IMR-90 (cell line): ENCODE measurements at regions not wholly inside any gene's neighbourhood (a gene's known extent, or its start where the extent isn't known, plus 50 kb on each side); places are given as distances from the start of the nearest gene placed in this dataset.

ENCODE experiments used
- ATAC-seq: fragments of 200-7000 bp; cut with Tn5 transposase; 2 replicates; pipeline ENCODE4 v1.9.1; 2020; ENCODE audit warnings: low read depth, mild to moderate bottlenecking, moderate library complexity
- BruUV-seq: library from RNA; stranded (reverse); fragments of 400-500 nt; replicated peaks from 2 replicates; lab custom pipeline; 2021; lab: Mats Ljungman, UMichigan
- CTCF ChIA-PET: fragments of 300-600 bp; formaldehyde crosslinking; extraction: SDS; loops from one replicate; lab custom pipeline; 2021; ENCODE audit warnings: antibody characterized with exemption; lab: Yijun Ruan, JAX
- POLR2A ChIA-PET: fragments of 300-600 bp; sonication (Branson Sonifier 250); formaldehyde crosslinking; loops from one replicate; lab custom pipeline; 2022; ENCODE audit warnings: antibody characterized with exemption; ENCODE audit not compliant: unreplicated experiment; lab: Charles Lee
- DNase-seq: peaks from one replicate; pipeline ENCODE4 v3.0.0; 2013
- H2AFZ ChIP-seq: replicated peaks from 2 replicates; pipeline ENCODE3; 2013; ENCODE audit warnings: low read length, mild to moderate bottlenecking; ENCODE audit not compliant: poor library complexity
- H2AK5ac ChIP-seq: 2 replicates; pipeline ENCODE4 v1.6.1; 2013; ENCODE audit warnings: low read depth, low read length, inconsistent platforms
- H2AK9ac ChIP-seq: replicated peaks from 2 replicates; pipeline ENCODE3; 2013; ENCODE audit warnings: mild to moderate bottlenecking, low read depth, low read length, moderate library complexity; ENCODE audit not compliant: poor library complexity
- H2BK120ac ChIP-seq: 2 replicates; pipeline ENCODE4 v1.6.1; 2013; ENCODE audit warnings: low read depth, low read length, inconsistent platforms
- H2BK15ac ChIP-seq: 3 replicates; pipeline ENCODE4 v1.6.1; 2013; ENCODE audit warnings: low read depth, low read length, inconsistent platforms
- H2BK20ac ChIP-seq: 2 replicates; pipeline ENCODE4 v1.6.1; 2013; ENCODE audit warnings: low read depth, mild to moderate bottlenecking, inconsistent platforms, low read length, moderate library complexity
- H2BK5ac ChIP-seq: 2 replicates; pipeline ENCODE4 v1.6.1; 2013; ENCODE audit warnings: mild to moderate bottlenecking, low read depth, low read length, inconsistent platforms; ENCODE audit not compliant: poor library complexity, severe bottlenecking
- H3K14ac ChIP-seq: replicated peaks from 2 replicates; pipeline ENCODE4 v1.6.1; 2013; ENCODE audit warnings: low read depth, low read length, inconsistent platforms
- H3K18ac ChIP-seq: 2 replicates; pipeline ENCODE4 v1.6.1; 2013; ENCODE audit warnings: low read depth, low read length, control low read depth
- H3K23ac ChIP-seq: 2 replicates; pipeline ENCODE4 v1.6.1; 2013; ENCODE audit warnings: low read depth, low read length, inconsistent platforms
- H3K27ac ChIP-seq: 2 replicates; pipeline ENCODE4 v1.5.1; 2013; ENCODE audit warnings: mild to moderate bottlenecking, control low read depth, low read length; ENCODE audit not compliant: insufficient read depth
- H3K27me3 ChIP-seq: 2 replicates; pipeline ENCODE4 v1.6.1; 2013; ENCODE audit warnings: low read length; ENCODE audit not compliant: control insufficient read depth, insufficient read depth
- H3K36me3 ChIP-seq: 2 replicates; pipeline ENCODE4 v1.6.1; 2013; ENCODE audit warnings: low read length, mixed read lengths; ENCODE audit not compliant: control insufficient read depth, insufficient read depth
- H3K4ac ChIP-seq: 2 replicates; pipeline ENCODE4 v1.6.1; 2013; ENCODE audit warnings: low read depth, low read length, inconsistent platforms
- H3K4me1 ChIP-seq: 2 replicates; pipeline ENCODE4 v1.6.1; 2013; ENCODE audit warnings: low read length, mixed read lengths; ENCODE audit not compliant: control insufficient read depth, insufficient read depth
- H3K4me2 ChIP-seq: 2 replicates; pipeline ENCODE4 v1.6.1; 2013; ENCODE audit warnings: low read depth, mild to moderate bottlenecking, control low read depth, low read length, moderate library complexity
- H3K4me3 ChIP-seq: 2 replicates; pipeline ENCODE4 v1.5.1; 2013; ENCODE audit warnings: low read depth, mild to moderate bottlenecking, control low read depth, low read length, moderate library complexity; ENCODE audit not compliant: insufficient read depth
- H3K56ac ChIP-seq: 2 replicates; pipeline ENCODE4 v1.6.1; 2013; ENCODE audit warnings: low read length, inconsistent platforms; ENCODE audit not compliant: insufficient read depth; ENCODE audit errors: extremely low read depth
- H3K79me1 ChIP-seq, 2 experiments: 2 replicates each; pipeline ENCODE4 v1.6.1; 2013; ENCODE audit warnings: low read length in 2 of 2, inconsistent platforms in 1 of 2, low read depth in 1 of 2
- H3K9ac ChIP-seq: 2 replicates; pipeline ENCODE4 v1.6.1; 2013; ENCODE audit warnings: low read depth, low read length, control low read depth
- H3K9me1 ChIP-seq: 2 replicates; pipeline ENCODE4 v1.6.1; 2013; ENCODE audit warnings: low read length, inconsistent platforms; ENCODE audit not compliant: insufficient read depth
- H3K9me3 ChIP-seq: 2 replicates; pipeline ENCODE4 v1.6.1; 2013; ENCODE audit warnings: low read length; ENCODE audit not compliant: control insufficient read depth, insufficient read depth
- H4K20me1 ChIP-seq: 2 replicates; pipeline ENCODE4 v1.6.1; 2013; ENCODE audit warnings: low read length, inconsistent platforms; ENCODE audit not compliant: insufficient read depth
- H4K5ac ChIP-seq: 2 replicates; pipeline ENCODE4 v1.6.1; 2013; ENCODE audit warnings: mild to moderate bottlenecking, low read depth, low read length, control low read depth
- H4K8ac ChIP-seq, 2 experiments: 2 replicates each; pipeline ENCODE4 v1.6.1; 2013; ENCODE audit warnings: low read depth in 2 of 2, low read length in 2 of 2, control low read depth in 1 of 2, inconsistent platforms in 1 of 2
- H4K91ac ChIP-seq: 2 replicates; pipeline ENCODE4 v1.6.1; 2013; ENCODE audit warnings: low read depth, low read length, inconsistent platforms; ENCODE audit not compliant: insufficient read depth
- CEBPB ChIP-seq: IDR thresholded peaks from 2 replicates; pipeline ENCODE4 v1.6.1; 2012; ENCODE audit warnings: low read depth, low read length, improper control_type of control experiment
- dilution Hi-C: fragments of 300-500 bp; cut with HindIII; formaldehyde crosslinking; loops from one replicate; pipeline ENCODE4 v1.14.3; 2018; ENCODE audit warnings: low sequenced_read_pairs; ENCODE audit not compliant: unreplicated experiment
- in situ Hi-C: fragments of 300-500 bp; cut with MboI; formaldehyde crosslinking; loops from 3 replicates; pipeline ENCODE4 v1.14.3; 2019; ENCODE audit warnings: low sequenced_read_pairs, inconsistent platforms, mixed read lengths
- intact Hi-C: fragments of 100-400 bp; cut with micrococcal nuclease; formaldehyde crosslinking; loops from 2 replicates; pipeline ENCODE4 v1.10.0; 2022
- TF ChIP-seq, protein P1 (sequence below): fragments of 150-350 bp; IDR thresholded peaks from 2 replicates; pipeline ENCODE4 v1.6.1; 2016; ENCODE audit warnings: low read depth, mild to moderate bottlenecking, low read length, moderate library complexity, borderline replicate concordance

- Histone ChIP-seq H3K56ac (no peak overlapping the region), H3K79me1 (peaks cover 0 to 14% of the 10 kb centered on the region in 2 experiments; a peak in 1 of 4 replicates), H4K20me1 (no peaks in the 10 kb centered on the region), H2BK5ac (no peak overlapping the region), H2AFZ (no peak overlapping the region), H3K27ac (no peak overlapping the region), H4K8ac (peak overlapping the region in 1 of 2 experiments; percentile 57; a peak in 1 of 4 replicates), H2BK15ac (no peak overlapping the region), H3K9me3 (no peaks in the 10 kb centered on the region), H3K36me3 (no peaks in the 10 kb centered on the region), H3K4ac (peak overlapping the region; percentile 62; the same call in 1 of the 2 replicates), H3K9ac (no peak overlapping the region), H3K23ac (peak overlapping the region; percentile 13; the same call in 1 of the 2 replicates), H3K4me3 (no peak overlapping the region), H3K14ac (peak overlapping the region; percentile 75; the same call in 1 of the 2 replicates), H3K4me1 (peaks cover 3% of the 10 kb centered on the region; the same call in 1 of the 2 replicates), H2AK9ac (no peak overlapping the region), H3K4me2 (no peak overlapping the region), H2BK120ac (peak overlapping the region; percentile 61; the same call in 1 of the 2 replicates), H2AK5ac (no peak overlapping the region), H2BK20ac (peak overlapping the region; percentile 55; the same call in 1 of the 2 replicates), H3K18ac (no peak overlapping the region; the same call in 1 of the 2 replicates), H4K5ac (no peak overlapping the region; the same call in 1 of the 2 replicates), H3K27me3 (no peaks in the 10 kb centered on the region), H3K9me1 (peaks cover 27% of the 10 kb centered on the region; the same call in 1 of the 2 replicates), H4K91ac (no peak overlapping the region; the same call in 1 of the 2 replicates)
- ChIA-PET CTCF (interaction anchor here (0.6 kb wide), 1 partner anchor 735 kb away, joined by 3 read pairs; no protein-coding TSS in a partner anchor), POLR2A (no interaction called here)
- intact Hi-C loops (no loop called here), in situ Hi-C loops (loop anchor here (5.0 kb wide), 1 partner anchor 141 kb away; no protein-coding TSS in a partner anchor), dilution Hi-C loops (no loop called here)
- BruUV-seq = no TSS peak
- peak; percentile 52 for ATAC-seq
- peak; percentile 57 for DNase-seq
- TF ChIP-seq CEBPB = 0 out of 2 replicates have a peak, but pooled peaks have one; percentile 26
- TF ChIP-seq, protein P1, sequence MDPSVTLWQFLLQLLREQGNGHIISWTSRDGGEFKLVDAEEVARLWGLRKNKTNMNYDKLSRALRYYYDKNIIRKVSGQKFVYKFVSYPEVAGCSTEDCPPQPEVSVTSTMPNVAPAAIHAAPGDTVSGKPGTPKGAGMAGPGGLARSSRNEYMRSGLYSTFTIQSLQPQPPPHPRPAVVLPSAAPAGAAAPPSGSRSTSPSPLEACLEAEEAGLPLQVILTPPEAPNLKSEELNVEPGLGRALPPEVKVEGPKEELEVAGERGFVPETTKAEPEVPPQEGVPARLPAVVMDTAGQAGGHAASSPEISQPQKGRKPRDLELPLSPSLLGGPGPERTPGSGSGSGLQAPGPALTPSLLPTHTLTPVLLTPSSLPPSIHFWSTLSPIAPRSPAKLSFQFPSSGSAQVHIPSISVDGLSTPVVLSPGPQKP = no peak
These were observed 154.7 kb downstream of the C11orf91 start for GRCh38 chr11:33545931-33546330.
